RWPE2 (cell line): ENCODE measurements at regions not wholly inside any gene's neighbourhood (a gene's known extent, or its start where the extent isn't known, plus 50 kb on each side); places are given as distances from the start of the nearest gene placed in this dataset.

Source experiments
- ATAC-seq: fragments of 200-7000 bp; cut with Tn5 transposase; 3 replicates; pipeline ENCODE4 v1.9.1; 2021; ENCODE audit warnings: low read depth
- DNase-seq: peaks from one replicate; pipeline ENCODE4 v3.0.0-alpha.2; 2020; ENCODE audit warnings: low spot score
- H3K27ac ChIP-seq: fragments of 450-650 bp; 2 replicates; pipeline ENCODE4 v1.5.1; 2017; ENCODE audit warnings: mild to moderate bottlenecking; ENCODE audit not compliant: poor library complexity, severe bottlenecking
- H3K27me3 ChIP-seq: fragments of 250-450 bp; sonication (Bioruptor Pico); 2 replicates; pipeline ENCODE4 v1.5.1; 2021; ENCODE audit warnings: mild to moderate bottlenecking, moderate library complexity; ENCODE audit not compliant: insufficient read depth, poor library complexity, severe bottlenecking
- H3K36me3 ChIP-seq: fragments of 250-450 bp; sonication (Bioruptor Pico); 2 replicates; pipeline ENCODE4 v1.5.1; 2020; ENCODE audit warnings: low read depth, mild to moderate bottlenecking, moderate library complexity
- H3K4me1 ChIP-seq: fragments of 250-450 bp; sonication (Bioruptor Pico); 2 replicates; pipeline ENCODE4 v1.5.1; 2021; ENCODE audit warnings: mild to moderate bottlenecking, moderate library complexity; ENCODE audit not compliant: insufficient read depth, poor library complexity, severe bottlenecking
- H3K4me3 ChIP-seq: fragments of 250-450 bp; sonication (Bioruptor Pico); 2 replicates; pipeline ENCODE4 v1.5.1; 2021; ENCODE audit warnings: mild to moderate bottlenecking, moderate library complexity; ENCODE audit not compliant: severe bottlenecking
- H3K9me3 ChIP-seq: fragments of 250-450 bp; sonication (Bioruptor Pico); 2 replicates; pipeline ENCODE4 v1.5.1; 2021; ENCODE audit warnings: mild to moderate bottlenecking, moderate library complexity; ENCODE audit not compliant: severe bottlenecking
- CTCF ChIP-seq: fragments of 450-650 bp; IDR thresholded peaks from one replicate; pipeline ENCODE4 v1.5.1; 2017; ENCODE audit warnings: mild to moderate bottlenecking, moderate library complexity; ENCODE audit not compliant: poor library complexity, severe bottlenecking

- DNase-seq (no peak), ATAC-seq (no peak)
- no peaks in the 10 kb centered on the region for H3K9me3 ChIP-seq
- no peak for TF ChIP-seq CTCF
- no peaks in the 10 kb centered on the region for H3K36me3 ChIP-seq
- H3K27ac ChIP-seq = peak overlapping the region; percentile 97
- H3K27me3 ChIP-seq = no peaks in the 10 kb centered on the region
- H3K4me1 ChIP-seq = peaks cover 35% of the 10 kb centered on the region
- H3K4me3 ChIP-seq = no peak overlapping the region
These were observed 68.2 kb upstream of the EED start for GRCh38 chr11:86176165-86176884.

GRCh38 chr11:86175626-86176025 is 68.9 kb upstream of the EED start:
- TF ChIP-seq CTCF = no peak
- DNase-seq (no peak), ATAC-seq (no peak)
- Histone ChIP-seq H3K9me3 (no peaks in the 10 kb centered on the region), H3K4me1 (peaks cover 35% of the 10 kb centered on the region), H3K36me3 (no peaks in the 10 kb centered on the region), H3K27me3 (no peaks in the 10 kb centered on the region), H3K4me3 (no peak overlapping the region), H3K27ac (peak overlapping the region; percentile 97)

GRCh38 chr11:86175191-86175590 is 69.4 kb upstream of the EED start:
- no peak for DNase-seq
- Histone ChIP-seq H3K27ac (peak overlapping the region; percentile 97), H3K27me3 (no peaks in the 10 kb centered on the region), H3K4me3 (no peak overlapping the region), H3K36me3 (no peaks in the 10 kb centered on the region), H3K9me3 (no peaks in the 10 kb centered on the region), H3K4me1 (peaks cover 35% of the 10 kb centered on the region)
- no peak for TF ChIP-seq CTCF
- ATAC-seq = no peak

- Histone ChIP-seq H3K9me3 (no peaks in the 10 kb centered on the region), H3K4me1 (peaks cover 35% of the 10 kb centered on the region), H3K27me3 (no peaks in the 10 kb centered on the region), H3K36me3 (no peaks in the 10 kb centered on the region), H3K27ac (peak overlapping the region; percentile 97), H3K4me3 (no peak overlapping the region)
- DNase-seq (peak; percentile 93), ATAC-seq (peak; percentile 92)
- no peak for TF ChIP-seq CTCF
These were observed 70.2 kb upstream of the EED start for GRCh38 chr11:86174101-86175046.
